IPS-NIHi7 (cell line): ENCODE measurements at regions not wholly inside any gene's neighbourhood (a gene's known extent, or its start where the extent isn't known, plus 50 kb on each side); places are given as distances from the start of the nearest gene placed in this dataset.
A peak's percentile ranks its signal among the peaks of the same experiment; 100 is the strongest.
"Not testable (repeated sequence)": the region's sequence is repeated elsewhere in the genome, so short reads cannot be mapped to it uniquely, and the experiment has no call there.

ENCODE experiments used
- DNase-seq: peaks from one replicate; pipeline ENCODE4 v3.0.0; 2012; ENCODE audit warnings: mixed read lengths; ENCODE audit errors: extremely low spot score

- DNase-seq = no peak
These were observed 625.6 kb downstream of the BCOR start for GRCh38 chrX:39472161-39472560.

GRCh38 chrX:39473812-39474211 is 623.9 kb downstream of the BCOR start:
- no peak for DNase-seq

DNA sequence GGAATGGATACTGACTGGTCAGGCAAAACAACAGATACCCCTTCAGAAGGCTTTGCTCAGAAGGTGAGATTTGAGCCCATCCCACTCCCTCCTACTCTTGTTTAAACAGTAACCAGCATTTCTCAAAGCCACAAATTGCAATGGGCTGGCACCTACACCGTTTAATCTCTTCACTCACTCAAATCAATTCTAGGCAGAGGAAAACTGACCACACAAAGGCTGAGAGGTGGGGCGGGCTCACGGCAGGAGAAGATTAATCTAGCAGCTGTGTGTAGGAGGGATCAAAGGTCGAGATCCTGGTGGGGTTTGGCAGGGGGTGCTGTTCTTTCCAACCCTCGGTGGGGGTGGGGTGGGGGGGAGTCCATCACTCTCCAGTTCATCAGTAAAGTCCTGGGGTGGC is 622.4 kb downstream of the BCOR start:
- peak; percentile 21 for DNase-seq

GRCh38 chrX:39476604-39477021 is 621.1 kb downstream of the BCOR start:
- DNase-seq = peak; percentile 29

DNA sequence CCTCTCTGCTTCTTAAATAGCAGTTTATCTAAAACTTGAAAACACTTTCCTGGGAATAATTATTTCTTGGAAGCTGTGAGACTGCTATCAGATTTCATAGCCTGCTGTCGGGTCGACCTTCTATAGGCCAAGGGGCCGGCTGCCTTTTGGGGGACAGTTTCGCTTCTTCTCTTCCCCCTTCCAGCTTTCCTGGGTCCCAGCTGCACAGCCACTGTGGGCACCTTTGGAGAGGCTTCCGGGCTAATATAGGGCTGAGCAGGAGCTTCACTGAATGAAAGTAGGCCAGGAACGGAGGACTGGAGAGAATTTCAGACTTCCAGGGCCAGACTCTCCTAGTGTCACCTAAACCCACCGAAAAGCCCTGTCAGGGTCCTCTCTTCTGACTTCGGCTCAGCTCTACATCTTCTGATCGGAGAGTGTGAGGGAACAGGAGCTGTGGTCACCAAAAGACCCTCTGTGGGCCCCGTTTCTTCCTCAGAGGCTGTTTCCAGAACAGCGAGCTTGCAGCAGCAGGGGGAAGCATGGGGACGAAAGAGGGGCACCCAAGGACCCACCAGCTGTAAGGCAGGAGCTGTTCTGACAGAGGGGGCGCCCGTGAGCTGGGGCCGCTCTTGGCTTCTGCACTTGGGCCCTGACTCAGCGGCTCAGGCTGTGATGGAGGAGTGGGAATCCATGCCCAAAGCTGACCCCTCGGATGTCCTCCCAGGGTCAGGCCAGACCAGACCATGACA is 620.6 kb downstream of the BCOR start:
- DNase-seq = peak; percentile 78

DNA sequence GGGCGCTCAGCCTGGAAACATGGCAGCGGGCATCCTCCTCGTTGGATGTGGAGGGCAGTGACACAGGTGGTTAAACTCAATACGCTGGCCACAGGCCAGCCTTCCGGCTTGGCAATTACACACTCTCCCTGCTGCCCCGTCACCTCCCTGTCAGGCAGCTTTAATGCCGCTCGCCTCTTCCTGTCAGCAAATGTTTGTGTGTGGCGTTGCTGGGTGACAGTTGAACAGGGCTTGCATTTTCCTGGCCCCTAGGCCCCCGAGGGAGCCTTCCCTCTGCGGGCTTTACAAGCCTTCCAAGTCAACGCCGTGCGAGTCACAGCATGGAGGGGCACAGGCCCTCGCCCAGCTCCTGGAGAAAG is 620.0 kb downstream of the BCOR start:
- no peak for DNase-seq

- no peak for DNase-seq
These were observed 617.9 kb downstream of the BCOR start for GRCh38 chrX:39479856-39480255.

DNA sequence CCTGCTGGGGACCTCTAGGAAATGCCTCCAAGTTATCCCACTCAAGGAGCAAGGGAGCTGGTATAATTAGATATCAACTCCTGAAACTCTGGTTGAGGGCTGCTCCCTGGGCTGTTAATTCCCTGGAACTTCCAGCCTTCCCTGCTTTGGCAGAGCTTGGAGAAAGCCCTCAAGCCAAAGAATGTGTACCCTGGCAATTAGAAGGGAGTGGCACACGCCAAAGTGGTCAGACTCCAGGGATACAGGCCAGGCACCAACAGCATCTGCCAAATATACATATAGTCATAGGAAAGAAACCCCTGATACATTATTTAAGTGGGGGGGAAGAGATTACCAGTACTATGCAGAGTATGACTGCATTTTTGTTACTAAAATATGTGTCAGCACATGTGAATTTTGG is 616.8 kb downstream of the BCOR start:
- no peak for DNase-seq

DNA sequence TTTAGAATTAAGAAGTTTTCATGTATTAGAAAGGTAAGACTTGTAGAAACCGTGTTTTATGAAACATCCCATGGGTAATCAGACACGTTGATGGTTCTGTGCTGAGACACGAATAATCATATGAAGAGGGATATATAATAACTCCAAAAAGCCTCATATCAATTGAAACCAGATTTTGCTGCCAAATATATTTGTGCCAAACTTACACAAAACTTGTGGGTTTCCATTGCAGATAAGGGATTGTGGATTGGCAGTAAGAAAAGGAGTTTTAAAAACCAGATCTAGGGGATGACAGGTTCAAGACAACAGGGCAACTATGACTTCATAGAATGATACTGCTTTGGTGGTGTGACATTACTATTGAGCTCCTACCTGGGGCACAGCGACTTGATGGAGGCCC is 616.1 kb downstream of the BCOR start:
- DNase-seq = no peak

GRCh38 chrX:39484159-39485068 is 613.3 kb downstream of the BCOR start:
- DNase-seq = no peak

DNA sequence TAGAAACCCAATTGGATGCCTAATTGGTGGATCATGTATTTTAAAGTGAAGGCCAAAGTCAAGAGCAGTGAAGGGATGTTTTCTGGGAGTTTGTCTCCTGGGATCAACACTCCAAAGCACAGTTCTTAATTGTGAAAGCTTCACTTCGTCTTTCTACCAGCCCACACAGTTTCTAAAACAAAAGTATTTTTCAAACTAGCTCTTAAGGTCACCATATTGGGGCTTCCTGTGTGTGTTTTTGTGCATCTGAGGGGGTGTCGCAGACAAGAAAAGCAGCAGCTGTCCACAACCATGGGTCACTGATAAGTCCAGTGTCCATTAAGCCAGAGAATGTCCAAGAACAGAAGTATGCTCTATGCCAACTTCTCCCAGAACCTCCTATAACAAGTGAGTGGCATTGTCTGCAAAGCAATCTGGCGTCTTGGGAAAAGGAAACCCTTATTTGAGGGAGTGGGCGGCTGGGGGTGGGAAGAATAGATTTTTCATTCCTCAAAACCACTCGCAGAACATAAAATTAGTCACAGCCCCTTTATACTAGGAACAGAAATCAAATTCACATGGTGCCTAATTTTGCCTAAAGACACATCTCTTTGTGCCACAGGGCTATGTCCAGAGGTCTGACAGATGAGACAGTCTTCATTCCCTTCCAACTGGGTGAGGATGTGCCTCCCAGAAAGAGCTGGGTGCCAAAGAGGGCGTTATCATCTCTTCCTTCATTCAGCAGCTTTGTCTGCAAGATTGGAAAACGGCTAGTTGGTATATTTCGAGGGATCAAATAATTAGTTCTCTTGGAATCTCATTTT is 610.4 kb downstream of the BCOR start:
- no peak for DNase-seq

DNA sequence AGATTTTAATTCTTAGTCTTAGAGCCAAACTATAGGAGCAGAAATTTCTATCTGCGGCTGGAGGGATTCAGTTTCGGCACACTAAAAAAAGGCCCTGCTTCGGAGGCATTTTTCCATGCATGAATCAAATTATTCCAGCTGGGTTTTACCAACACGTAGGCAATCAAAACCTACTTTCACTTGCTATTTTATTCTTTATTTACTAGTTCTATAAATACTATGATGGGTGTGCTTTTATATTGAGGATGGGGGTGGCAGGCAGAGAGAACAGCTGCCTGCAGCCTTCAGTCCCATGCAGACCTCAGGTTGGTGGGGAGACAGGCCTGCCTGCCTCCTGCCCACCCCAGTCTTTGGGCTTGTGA is 609.8 kb downstream of the BCOR start:
- DNase-seq = no peak

GRCh38 chrX:39491548-39492297 is 606.0 kb downstream of the BCOR start:
- DNase-seq = peak; percentile 35

DNA sequence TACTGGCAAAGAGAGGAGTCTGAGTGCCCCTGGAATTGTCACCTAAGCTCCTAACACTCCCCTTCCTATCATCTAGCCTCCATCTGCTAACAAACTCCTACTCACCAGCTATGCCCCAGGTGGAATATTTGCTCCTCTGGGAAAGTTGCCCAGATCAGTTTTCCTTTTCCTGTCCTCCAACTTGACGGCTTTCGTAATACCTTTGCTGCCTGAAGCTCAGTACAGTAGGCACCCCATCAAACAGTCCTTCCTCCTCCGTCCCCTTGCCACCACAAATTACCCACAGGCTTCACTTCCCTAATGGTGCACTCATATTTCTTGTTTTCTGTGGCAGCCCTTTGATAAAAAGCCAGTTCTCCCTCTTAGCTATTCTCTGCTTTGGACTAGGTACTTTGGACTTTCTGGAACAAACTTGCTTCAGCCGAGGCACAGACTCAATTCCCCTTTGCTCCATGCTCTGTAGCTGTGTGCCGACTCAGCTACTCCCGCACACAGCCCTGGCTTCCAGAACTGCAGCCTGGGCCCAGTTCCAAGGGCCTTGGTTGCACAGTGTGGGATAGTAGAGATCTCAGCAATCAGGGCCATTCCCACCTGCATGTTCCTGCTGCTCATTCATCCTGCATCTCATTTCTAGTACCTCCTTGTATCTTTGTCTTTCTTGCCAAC is 605.1 kb downstream of the BCOR start:
- DNase-seq = no peak

- DNase-seq = no peak
These were observed 604.6 kb downstream of the BCOR start for GRCh38 chrX:39493168-39493567.

GRCh38 chrX:39497117-39497516 is 600.6 kb downstream of the BCOR start:
- DNase-seq = not testable (repeated sequence)

GRCh38 chrX:39497702-39498265 is 600.0 kb downstream of the BCOR start:
- DNase-seq = no peak

GRCh38 chrX:39499996-39500395 is 597.8 kb downstream of the BCOR start:
- no peak for DNase-seq

DNA sequence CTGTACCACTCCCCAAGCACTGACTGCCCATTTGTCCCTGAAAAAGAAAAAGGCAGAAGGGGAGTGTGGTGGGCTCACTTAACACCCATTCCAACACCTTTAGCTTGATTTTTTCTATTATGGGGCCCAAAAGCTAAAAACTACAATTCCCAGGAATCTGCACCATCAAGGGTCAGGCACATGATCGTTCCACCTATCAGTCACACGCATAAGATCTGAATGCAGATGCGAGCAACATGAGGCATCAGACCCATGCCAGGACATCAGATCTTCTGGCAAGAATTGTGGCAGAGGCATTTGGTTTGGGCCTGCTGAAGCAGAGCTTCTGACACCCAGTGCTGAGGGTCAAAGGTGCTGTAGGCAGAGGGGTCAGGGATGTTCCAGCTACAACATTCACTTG is 595.9 kb downstream of the BCOR start:
- DNase-seq = no peak

DNA sequence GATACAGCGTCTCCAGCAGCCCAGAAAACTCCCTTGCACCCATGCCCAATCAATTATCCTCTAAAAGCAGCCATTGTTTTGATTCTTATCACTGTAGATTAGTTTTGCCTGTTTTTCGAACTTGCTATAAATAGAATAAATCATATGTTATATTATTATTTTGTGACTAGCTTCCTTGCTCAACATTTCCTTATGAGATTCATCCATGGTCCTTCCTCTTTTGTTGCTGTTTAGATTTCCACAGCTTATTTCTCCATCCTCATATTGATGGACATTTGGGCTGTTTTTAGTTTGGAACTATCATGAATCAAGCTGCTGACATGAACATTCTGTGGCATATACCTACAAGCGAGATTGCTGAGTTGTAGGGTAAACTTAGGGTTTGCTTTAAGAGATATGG is 595.3 kb downstream of the BCOR start:
- no peak for DNase-seq

DNA sequence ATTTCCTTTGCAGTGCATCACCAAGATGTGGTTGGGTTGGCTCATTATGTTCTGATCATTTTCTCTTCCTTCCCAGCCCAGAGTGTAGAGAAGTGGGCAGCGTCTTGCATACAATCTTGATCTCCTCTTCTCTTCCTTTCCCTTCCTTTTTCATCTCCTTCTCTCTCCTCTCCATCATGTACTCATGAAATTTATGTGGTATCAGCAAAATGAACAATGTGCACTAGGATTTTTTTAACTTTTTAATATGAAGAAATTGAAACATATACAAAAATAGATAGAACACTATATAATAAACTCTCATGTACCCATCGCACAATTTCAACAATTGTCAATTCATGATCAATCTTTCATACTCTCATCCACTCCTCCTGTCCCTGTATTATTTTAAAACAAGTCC is 593.5 kb downstream of the BCOR start:
- no peak for DNase-seq
